Skeletal muscle tissue (tissue), 3 donors: ENCODE measurements at regions not wholly inside any gene's neighbourhood (a gene's known extent, or its start where the extent isn't known, plus 50 kb on each side); places are given as distances from the start of the nearest gene placed in this dataset.
A peak's percentile ranks its signal among the peaks of the same experiment; 100 is the strongest.

Experiments used
- H3K27ac ChIP-seq: one replicate; pipeline ENCODE4 v1.7.0; 2013; ENCODE audit warnings: mild to moderate bottlenecking, low read depth, low read length, inconsistent platforms
- H3K27me3 ChIP-seq, 3 donors: one replicate each; pipeline ENCODE4 v1.7.0; 2013; ENCODE audit warnings: low read length in 3 of 3; ENCODE audit not compliant: control insufficient read depth in 3 of 3, insufficient read depth in 3 of 3
- H3K36me3 ChIP-seq, 3 donors: one replicate each; pipeline ENCODE4 v1.7.0; 2013; ENCODE audit warnings: low read length in 3 of 3; ENCODE audit not compliant: control insufficient read depth in 3 of 3, insufficient read depth in 3 of 3
- H3K4me1 ChIP-seq, 3 donors: one replicate each; pipeline ENCODE4 v1.7.0; 2013; ENCODE audit warnings: low read length in 3 of 3, mild to moderate bottlenecking in 3 of 3; ENCODE audit not compliant: control insufficient read depth in 3 of 3, insufficient read depth in 3 of 3
- H3K4me3 ChIP-seq, 3 donors: one replicate each; pipeline ENCODE4 v1.7.0; 2013; ENCODE audit warnings: low read length in 3 of 3
- H3K9ac ChIP-seq, 3 donors: one replicate each; pipeline ENCODE4 v1.7.0; 2013; ENCODE audit warnings: low read length in 3 of 3, mild to moderate bottlenecking in 3 of 3, moderate library complexity in 2 of 3, low read depth in 1 of 3
- H3K9me3 ChIP-seq, 3 donors: one replicate each; pipeline ENCODE4 v1.7.0; 2013; ENCODE audit warnings: low read length in 3 of 3; ENCODE audit not compliant: control insufficient read depth in 3 of 3
- donor health status: Osteomylitis.

DNA sequence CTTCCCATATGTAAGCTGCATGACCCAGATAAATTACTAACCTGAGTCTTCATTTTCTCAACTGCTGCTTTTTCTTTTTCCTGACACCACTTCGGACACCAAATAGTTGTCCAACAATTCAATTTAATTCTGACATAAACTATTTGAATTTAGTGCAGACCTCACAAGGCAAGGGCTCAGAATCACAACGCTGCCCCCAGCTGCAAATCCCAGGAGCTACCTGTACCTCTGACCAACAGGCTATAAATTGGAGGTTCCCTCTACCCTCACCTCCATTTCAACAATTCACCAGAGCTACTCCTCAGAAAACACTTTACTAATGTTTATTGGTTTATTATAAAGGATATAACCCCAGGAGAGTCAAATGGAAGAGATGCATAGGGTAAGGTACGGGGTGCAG lies 737.6 kb downstream of the NTRK3 start:
- Histone ChIP-seq H3K36me3 (no peaks in the 10 kb centered on the region), H3K27me3 (no peaks in the 10 kb centered on the region), H3K9ac (no peak overlapping the region), H3K27ac (no peak overlapping the region), H3K4me1 (no peaks in the 10 kb centered on the region), H3K9me3 (no peaks in the 10 kb centered on the region), H3K4me3 (no peak overlapping the region)

DNA sequence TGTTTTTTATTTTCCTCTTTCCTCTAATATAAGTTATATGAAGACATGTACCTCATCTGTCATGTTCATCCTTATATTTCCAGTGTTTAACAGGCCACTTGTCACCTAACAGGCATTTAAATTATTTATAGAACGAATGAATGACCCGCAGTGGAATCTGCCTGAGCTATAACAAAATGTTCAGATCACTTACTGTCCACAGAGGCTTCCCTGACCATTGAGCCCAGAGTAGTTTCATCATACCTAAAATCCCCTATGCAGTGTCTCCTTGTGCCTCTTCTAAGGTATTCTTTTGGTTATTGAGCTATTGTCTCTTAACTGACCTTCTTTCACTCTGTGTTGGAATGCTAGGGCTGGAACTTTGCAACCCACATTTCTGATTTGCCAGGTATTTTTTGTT lies 748.5 kb downstream of the NTRK3 start:
- Histone ChIP-seq H3K27ac (peak overlapping the region; percentile 20), H3K4me3 (no peak overlapping the region), H3K36me3 (no peaks in the 10 kb centered on the region), H3K27me3 (no peaks in the 10 kb centered on the region), H3K4me1 (peaks cover 0 to 11% (median 10%) of the 10 kb centered on the region in 3 donors), H3K9me3 (no peaks in the 10 kb centered on the region), H3K9ac (no peak overlapping the region)

DNA sequence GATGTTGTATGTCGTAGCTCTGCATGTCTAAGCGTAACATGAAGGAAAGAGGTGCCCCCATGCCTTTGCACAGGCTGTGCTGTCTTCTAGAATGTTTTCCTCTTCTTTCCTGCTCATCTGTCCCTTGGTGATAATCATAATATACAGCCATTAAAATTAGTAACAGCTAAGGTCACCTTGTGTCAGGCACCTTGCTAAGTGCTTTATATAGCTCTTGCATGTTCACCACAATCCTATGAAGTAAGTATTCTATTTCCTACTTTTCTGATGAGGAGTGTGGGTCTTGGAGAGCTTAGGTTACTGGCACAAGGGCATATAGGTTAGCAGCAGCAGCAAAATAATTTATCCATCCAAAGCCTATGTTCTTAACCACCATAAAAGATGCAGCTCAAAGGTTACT lies 754.4 kb downstream of the NTRK3 start:
- H3K27me3 ChIP-seq = no peaks in the 10 kb centered on the region
- H3K36me3 ChIP-seq = no peaks in the 10 kb centered on the region
- peaks cover 0 to 19% (median 16%) of the 10 kb centered on the region in 3 donors for H3K4me1 ChIP-seq
- H3K9me3 ChIP-seq = no peaks in the 10 kb centered on the region
- peak overlapping the region in 2 of 3 donors; percentile 51 to 65 for H3K9ac ChIP-seq
- peak overlapping the region in 2 of 3 donors; percentile 8 to 60 for H3K4me3 ChIP-seq
- H3K27ac ChIP-seq = peak overlapping the region; percentile 92

DNA sequence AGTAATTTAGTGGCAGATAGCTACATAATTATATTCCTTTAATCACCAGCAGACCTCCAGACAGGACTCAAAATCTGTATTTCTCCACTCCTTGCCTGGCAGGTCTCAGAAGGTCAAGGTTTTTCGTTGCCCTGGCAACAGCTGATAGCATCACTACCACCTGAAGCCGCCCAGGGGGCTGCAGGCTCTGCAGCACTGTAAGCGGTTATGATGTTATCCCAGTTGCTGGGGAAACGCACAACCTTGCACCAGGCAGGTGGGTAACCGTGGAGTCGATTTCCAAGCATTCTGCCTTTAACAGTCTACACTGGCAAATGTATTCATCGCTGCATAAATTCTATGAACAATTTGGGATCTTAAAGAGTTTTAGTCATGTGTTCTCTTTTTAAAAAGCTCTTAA lies 756.3 kb downstream of the NTRK3 start:
- peak overlapping the region in 1 of 3 donors; percentile 17 for H3K9ac ChIP-seq
- no peaks in the 10 kb centered on the region for H3K27me3 ChIP-seq
- peak overlapping the region; percentile 92 for H3K27ac ChIP-seq
- peak overlapping the region in 1 of 3 donors; percentile 37 for H3K4me3 ChIP-seq
- H3K36me3 ChIP-seq = no peaks in the 10 kb centered on the region
- H3K4me1 ChIP-seq = peaks cover 5 to 29% (median 25%) of the 10 kb centered on the region in 3 donors
- no peaks in the 10 kb centered on the region for H3K9me3 ChIP-seq

DNA sequence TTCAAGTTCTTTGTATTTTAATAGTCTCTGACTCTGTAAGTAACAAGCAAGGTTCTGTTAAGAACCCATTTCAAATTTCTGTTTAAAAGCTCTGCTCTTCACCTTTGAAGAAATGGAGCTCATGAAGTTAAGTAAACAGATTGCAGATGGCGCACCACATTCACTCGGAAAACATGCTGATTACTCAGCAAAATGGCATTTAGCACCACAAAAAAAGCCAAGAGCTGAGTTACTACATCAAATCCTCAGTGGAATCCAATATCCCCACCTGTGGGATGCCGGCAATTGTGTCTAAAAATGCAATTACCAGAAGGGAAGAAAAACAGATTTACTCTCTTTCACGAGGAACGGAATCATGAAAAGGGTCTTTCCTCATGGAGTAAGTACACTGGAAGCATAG lies 758.0 kb downstream of the NTRK3 start:
- Histone ChIP-seq H3K9ac (no peak overlapping the region), H3K36me3 (no peaks in the 10 kb centered on the region), H3K4me1 (peaks cover 5 to 29% (median 25%) of the 10 kb centered on the region in 3 donors), H3K9me3 (no peaks in the 10 kb centered on the region), H3K4me3 (peak overlapping the region in 2 of 3 donors; percentile 6 to 16), H3K27ac (peak overlapping the region; percentile 26), H3K27me3 (no peaks in the 10 kb centered on the region)

DNA sequence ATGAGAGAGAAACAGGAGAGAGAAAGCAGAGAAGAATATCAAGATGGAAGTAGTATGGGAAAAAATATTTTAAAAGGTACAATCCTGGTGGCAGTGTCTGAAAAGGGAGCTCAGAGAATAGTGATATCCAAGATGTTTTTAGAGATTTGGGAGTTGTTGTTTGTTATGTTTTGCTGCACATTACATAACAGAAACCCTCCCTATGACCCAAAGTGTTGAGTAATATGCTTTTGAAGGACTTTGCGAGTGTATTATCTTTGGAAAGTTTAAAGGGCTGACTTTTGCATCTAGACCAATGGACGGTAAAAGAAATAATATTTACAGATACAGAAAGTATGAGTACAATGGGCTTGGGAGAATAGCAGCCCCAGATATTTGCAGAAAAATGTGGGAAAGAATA lies 759.7 kb downstream of the NTRK3 start:
- Histone ChIP-seq H3K4me1 (peaks cover 5 to 19% (median 17%) of the 10 kb centered on the region in 3 donors), H3K4me3 (no peak overlapping the region), H3K27ac (peak overlapping the region; percentile 90)

DNA sequence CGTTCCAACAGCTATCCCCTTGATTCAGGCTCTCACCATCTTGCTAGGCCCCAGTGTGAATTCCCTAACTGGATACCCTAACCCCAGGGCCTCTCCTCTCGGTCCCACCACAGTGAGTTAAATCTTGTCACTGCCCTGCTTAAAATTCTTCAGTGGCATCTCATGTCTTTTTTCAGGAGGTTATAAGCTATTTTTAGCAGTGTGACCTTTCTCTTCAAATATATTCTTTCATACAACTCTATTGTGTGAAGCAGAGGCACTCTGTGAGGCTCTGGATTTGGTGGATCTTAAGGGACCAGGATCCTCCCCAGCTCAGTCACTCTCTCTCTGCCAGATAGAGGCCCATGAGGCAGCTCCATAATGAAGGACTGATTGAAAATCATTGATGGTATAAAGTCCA lies 760.4 kb downstream of the NTRK3 start:
- peaks cover 5 to 17% (median 14%) of the 10 kb centered on the region in 3 donors for H3K4me1 ChIP-seq
- H3K9ac ChIP-seq = peak overlapping the region in 2 of 3 donors; percentile 17 to 69
- H3K4me3 ChIP-seq = peak overlapping the region; percentile 30 to 52 (median 41)
- H3K27ac ChIP-seq = peak overlapping the region; percentile 90
- H3K36me3 ChIP-seq = no peaks in the 10 kb centered on the region
- H3K27me3 ChIP-seq = no peaks in the 10 kb centered on the region
- no peaks in the 10 kb centered on the region for H3K9me3 ChIP-seq

More for the DNA sequence above, 759.7 kb downstream of the NTRK3 start:
- Histone ChIP-seq H3K9ac (peak overlapping the region in 1 of 3 donors; percentile 60), H3K36me3 (no peaks in the 10 kb centered on the region), H3K9me3 (no peaks in the 10 kb centered on the region), H3K27me3 (no peaks in the 10 kb centered on the region)

DNA sequence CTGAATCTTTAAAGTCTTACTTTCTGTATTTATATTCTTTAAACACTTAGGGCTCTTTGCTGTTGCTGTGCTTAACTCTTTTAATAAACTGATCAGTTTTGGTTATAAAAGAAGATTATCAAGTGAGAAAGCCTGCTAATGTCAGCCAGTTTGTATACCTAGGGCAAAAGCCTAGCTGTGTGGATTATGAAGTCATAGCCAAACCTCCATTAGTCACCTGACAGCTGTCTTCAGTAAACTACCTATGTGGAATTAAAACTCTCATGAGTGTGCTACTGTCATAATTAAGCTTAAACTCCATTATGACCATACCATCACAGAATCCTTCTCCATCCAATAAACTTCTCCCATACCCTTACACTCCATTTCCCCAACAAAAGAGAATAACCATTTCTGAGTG lies 762.7 kb downstream of the NTRK3 start:
- peak overlapping the region; percentile 13 for H3K27ac ChIP-seq
- no peak overlapping the region for H3K9ac ChIP-seq
- no peaks in the 10 kb centered on the region for H3K9me3 ChIP-seq
- H3K36me3 ChIP-seq = no peaks in the 10 kb centered on the region
- H3K4me3 ChIP-seq = no peak overlapping the region
- no peaks in the 10 kb centered on the region for H3K27me3 ChIP-seq
- H3K4me1 ChIP-seq = peaks cover 5 to 25% (median 15%) of the 10 kb centered on the region in 3 donors

DNA sequence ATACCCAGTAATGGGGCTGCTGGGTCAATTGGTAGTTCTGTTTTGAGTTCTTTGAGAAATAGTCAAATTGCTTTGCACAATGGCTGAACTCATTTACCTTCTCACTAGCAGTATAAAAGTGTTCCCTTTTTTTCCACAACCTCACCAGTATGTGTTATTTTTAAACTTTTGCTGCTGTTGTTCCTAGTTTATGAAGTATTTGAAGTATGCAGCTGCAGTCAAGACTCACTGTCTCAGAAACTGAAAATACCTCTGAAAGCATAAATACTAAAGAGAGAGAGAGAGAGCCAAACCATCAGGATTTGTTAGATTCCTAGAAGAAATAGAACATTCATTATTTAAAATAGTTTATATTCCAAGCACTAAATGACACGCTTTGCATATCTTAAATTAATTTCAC lies 764.2 kb downstream of the NTRK3 start:
- H3K36me3 ChIP-seq = no peaks in the 10 kb centered on the region
- H3K9me3 ChIP-seq = no peaks in the 10 kb centered on the region
- H3K4me3 ChIP-seq = no peak overlapping the region
- H3K4me1 ChIP-seq = peaks cover 5 to 35% (median 17%) of the 10 kb centered on the region in 3 donors
- H3K9ac ChIP-seq = no peak overlapping the region
- H3K27ac ChIP-seq = no peak overlapping the region
- no peaks in the 10 kb centered on the region for H3K27me3 ChIP-seq

DNA sequence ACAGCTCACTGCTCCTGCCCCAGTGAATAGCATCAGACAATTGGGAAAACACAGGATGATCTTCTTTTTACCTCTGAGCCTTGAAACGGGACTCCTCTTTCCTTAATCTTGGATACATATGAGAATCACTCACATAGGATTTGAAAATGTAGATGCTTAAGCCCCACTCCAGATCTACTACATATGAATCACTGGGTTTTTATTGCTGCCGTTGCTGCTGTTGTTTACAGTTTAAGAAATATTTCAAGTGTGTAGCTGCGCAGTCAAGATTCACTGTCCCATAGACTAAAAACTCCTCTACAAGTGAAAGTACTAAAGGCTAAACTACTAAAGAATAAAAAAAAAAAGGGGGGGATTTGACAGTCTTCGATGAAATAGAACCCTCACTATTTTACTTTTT lies 765.9 kb downstream of the NTRK3 start:
- Histone ChIP-seq H3K27ac (no peak overlapping the region), H3K36me3 (no peaks in the 10 kb centered on the region), H3K9me3 (no peaks in the 10 kb centered on the region), H3K27me3 (no peaks in the 10 kb centered on the region), H3K9ac (no peak overlapping the region), H3K4me3 (no peak overlapping the region), H3K4me1 (peaks cover 0 to 26% (median 14%) of the 10 kb centered on the region in 3 donors)
